Epidermal melanocyte (primary cell): ENCODE measurements at regions not wholly inside any gene's neighbourhood (a gene's known extent, or its start where the extent isn't known, plus 50 kb on each side); places are given as distances from the start of the nearest gene placed in this dataset.
"Not testable (repeated sequence)": the region's sequence is repeated elsewhere in the genome, so short reads cannot be mapped to it uniquely, and the experiment has no call there.

Experiments used
- DNase-seq: peaks from one replicate; pipeline ENCODE4 v3.0.0; 2011; ENCODE audit warnings: low spot score; ENCODE audit not compliant: insufficient read length

DNA sequence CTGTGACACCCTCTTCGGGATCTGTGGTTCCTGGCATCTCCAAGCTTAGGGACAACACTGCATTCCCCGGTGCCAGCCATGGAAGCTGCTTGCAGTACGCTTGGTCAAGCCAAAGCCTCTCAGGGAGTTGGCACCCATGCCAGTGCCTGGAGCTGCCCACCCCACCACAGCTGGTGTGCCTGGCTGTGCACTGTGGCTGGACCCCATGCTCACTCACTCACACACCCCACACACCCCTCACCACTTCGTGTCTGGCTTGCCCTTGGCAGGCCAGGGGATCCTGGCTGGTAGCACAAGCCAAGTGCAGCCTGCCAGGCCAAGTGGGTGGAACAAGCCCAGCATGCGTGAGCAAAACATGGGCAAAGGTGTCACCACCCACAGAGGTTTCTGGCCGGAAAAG is 324.5 kb upstream of the PTGER4 start:
- DNase-seq = no peak

DNA sequence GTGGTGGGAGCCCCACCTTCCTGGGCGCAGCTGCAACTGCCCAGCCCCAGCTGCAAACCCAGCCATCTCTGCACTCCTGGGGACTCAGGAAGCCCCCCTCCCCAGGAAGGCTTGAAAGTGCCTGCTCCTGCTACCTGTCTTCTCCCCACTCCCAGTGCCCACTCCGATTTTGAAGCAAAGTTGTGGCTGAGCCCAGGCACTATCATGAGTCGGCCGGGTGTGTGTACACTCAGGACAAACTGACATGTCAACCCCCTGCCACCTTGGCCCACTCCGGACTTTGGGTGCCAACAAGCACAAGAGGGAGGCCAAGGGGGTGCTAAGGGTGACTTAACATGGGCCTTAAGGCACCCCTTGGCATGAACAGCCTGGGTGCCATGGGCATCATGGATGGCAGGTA is 325.5 kb upstream of the PTGER4 start:
- no peak for DNase-seq

DNA sequence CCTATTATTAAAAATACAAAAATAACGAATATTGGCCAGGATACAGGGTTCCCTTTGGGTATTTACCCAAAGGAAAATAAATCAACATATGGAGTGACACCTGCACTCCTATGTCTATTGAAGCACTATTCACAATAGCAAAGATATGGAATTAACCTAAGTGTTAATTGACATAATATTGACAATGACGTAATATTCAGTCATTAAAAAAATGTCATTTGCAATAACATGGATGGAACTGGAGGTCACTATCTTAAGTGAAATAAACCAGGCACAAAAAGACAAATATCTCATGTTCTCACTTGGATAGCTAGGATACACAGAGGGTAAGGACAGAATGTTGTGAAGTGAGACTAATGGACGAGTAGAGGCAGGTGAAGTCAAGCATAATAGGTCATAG is 326.3 kb upstream of the PTGER4 start:
- no peak for DNase-seq

DNA sequence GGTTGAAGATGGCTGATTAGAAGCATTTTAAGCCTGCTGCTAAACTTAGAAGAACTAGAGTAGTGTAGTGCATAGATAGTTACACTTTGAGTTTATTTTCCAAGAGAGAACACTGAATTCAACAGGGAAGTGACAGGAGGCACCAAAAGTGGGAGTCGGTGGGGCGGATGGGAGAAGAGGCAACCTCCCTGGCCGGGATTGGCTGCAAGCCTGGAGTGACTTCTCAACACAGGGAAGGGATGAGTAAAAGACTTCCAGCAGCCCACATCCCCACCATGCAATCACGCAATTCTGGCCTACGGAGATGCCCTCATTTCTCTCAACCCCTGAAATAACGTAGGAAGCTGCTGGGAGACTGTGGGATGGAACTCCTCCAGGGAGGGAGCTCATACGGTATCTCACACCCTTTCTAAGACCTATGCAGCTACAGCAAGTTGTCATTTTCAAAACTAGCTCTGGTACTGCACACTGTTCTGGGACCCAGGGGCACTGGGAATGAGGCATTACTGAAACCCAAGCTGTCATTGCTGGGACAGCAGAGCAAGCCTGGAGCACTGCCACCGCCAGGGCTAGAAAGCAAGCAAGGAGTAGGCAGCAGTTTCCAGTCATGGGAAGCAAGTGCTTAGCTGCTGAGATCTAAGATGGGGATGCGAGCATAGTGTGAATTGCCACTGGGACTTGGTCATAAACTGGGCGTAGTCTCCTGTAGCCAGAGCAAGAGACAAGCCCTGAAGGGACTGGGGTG is 331.6 kb upstream of the PTGER4 start:
- no peak for DNase-seq

DNA sequence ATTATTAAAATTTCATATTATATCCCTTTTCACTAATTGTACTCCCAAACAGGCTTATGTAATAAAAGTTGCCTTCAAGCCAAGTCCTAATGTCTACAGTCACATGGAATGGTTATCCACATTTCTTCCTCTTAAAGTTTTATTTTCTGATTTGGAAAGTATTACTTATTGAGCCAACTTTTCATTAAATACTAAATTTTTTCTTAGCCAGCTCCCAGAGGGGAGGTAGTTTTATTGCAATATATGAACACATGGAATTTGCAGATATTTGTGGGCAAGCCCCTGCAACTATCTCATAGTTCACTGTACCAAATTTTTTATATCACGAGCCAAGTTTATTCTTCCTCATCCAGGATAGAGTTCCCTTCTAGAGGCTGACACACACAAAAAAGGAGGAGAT is 332.8 kb upstream of the PTGER4 start:
- no peak for DNase-seq

DNA sequence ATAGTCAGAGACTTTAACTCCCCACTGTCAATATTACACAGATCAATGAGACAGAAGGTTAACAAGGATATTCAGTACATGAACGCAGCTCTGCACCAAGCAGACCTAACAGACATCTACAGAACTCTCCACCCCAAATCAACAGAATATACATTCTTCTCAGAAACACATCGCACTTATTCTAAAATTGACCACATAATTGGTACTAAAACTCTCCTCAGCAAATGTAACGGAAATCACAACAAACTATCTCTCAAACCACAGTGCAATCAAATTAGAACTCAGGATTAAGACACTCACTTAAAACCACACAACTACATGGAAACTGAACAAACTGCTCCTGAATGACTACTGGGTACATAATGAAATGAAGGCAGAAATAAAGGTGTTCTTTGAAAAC is 341.3 kb upstream of the PTGER4 start:
- DNase-seq = not testable (repeated sequence)

DNA sequence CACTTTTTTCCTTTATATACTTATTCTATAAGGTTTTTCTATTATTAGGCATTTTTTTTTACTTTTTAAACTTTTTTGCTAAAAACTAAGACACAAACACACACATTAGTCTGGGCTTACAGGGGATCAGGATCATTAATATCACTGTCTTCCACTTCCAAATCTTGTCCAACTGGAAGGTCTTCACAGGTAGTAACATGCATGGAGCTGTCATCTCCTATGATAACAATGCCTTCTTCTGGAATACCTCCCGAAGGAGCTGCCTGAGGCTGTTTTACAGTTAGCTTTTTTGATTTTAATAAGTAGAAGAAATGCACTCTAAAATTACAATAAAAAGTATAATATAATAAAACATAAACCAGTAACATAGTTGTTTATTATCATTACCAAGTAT is 345.5 kb upstream of the PTGER4 start:
- no peak for DNase-seq

DNA sequence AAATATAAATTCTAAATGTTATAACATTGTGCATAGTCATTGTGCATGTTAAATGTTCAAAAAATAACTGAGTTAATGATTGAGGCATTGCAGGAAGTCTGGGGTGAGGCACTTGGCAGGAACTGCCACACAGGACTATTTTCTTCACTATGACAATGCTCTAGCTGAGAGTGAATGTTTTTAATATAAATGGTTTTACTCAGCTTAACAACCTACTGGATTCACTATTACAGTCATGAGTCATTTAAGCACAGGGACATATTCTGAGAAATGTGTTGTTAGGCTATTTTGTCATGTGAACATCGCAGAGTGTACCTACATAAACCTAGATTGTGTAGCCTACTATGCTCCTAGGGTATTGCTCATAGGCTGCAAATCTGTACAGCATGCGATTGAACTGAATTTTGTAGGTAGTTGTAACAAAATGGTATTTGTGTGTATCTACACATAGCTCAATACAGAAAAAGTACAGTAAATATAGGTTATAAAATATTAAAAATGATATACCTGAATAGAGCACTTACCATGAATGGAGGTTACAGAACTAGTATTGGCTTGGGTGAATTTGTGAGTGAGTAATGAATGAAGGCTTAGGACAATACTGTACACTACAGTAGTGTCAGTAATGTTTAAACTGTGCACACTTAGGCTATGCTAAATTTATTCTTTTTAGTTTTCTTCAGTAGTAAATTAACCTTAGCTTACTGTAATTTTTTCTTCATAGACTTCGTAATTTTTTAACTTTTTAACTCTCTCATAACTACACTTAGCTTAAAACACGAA is 346.1 kb upstream of the PTGER4 start:
- DNase-seq = no peak

DNA sequence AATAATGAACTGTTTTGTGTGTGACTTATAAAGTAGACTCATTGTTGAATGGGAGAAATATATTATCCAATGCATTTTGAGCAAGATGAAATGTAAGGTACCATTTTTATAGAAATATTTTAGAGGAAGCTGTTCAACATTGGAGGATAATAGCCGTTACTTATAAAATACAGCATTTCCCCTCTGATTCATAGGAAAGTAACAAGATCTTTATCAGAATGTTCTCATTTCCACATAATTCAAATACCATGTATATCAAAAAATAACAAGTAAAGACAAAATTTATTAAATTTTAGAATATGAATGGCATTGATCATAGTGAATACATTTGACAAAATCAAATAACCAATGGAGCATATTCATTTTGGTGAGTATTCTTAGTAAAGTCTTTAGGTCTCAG is 346.7 kb upstream of the PTGER4 start:
- DNase-seq = no peak

DNA sequence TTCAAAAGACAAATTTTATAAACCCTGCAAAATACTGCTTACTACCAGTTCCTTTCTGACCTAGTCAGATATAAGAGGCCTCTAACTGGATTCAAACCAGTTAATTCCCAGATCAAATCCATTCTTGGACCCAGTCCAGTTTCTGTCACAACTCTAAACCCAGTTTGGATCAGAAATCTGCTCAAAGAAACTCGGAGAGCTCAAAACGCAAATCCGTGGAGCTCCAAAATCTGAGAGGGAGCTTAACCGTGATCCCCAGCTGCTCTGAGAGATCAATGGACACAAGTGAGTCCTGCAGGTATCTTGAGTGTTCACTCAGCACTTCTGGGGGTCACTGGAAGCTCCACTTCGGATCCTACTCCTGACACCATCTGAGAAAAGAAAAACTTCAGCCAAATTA is 348.1 kb upstream of the PTGER4 start:
- DNase-seq = no peak

DNA sequence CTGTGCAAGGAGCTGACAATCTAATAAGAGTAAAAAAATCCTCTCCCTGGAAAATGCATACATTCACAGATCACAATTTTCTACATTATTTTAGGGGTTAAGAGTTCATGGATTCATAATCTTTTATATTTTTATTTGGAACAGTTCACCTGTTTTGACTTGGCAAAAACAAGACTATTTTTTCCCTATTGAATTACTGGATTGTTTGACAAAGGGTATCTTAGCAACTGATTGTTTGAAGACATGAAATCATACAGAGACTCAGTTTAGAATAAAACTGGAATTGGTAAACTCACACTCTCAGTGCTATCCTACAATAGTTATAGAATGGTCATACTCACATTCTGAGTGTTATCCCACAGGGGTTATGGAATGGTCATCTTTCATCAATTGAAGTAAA is 358.2 kb upstream of the PTGER4 start:
- no peak for DNase-seq

DNA sequence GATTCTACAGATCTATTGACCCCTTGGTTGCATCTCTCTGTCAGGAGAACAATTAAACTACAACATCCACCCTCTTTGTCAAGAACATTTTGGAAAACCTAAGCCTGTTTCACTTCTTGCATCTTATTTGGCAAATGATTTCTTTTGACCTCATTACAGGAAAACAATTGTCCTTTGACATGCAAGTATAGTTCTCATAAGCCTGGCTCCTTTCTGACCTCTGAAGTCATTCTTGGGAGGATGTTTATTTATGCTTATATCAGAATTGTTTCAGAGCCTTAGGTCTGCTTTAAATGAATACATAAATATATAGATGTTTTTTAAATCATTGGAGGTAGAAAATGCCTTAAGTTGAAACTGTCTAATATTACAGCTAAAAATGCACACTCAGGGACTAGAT is 361.3 kb upstream of the PTGER4 start:
- no peak for DNase-seq

DNA sequence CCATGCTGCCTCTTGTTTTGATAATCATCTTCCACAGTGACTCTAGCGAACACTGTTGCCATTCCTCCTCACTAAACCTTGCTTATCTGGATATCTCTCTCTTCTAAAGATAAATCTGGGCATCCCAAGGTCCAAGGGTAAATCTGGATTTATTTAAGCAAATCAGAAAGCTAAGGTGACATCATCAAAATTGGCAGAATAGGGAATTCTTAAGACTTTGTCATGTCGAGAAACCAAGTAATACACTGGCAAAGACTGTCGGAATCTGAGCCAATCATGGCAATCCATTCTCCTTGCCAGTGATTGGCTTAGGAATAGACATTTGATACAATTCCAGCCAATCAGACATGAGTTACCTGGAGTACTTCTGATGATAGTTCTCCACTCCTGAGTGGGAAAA is 362.7 kb upstream of the PTGER4 start:
- DNase-seq = no peak

DNA sequence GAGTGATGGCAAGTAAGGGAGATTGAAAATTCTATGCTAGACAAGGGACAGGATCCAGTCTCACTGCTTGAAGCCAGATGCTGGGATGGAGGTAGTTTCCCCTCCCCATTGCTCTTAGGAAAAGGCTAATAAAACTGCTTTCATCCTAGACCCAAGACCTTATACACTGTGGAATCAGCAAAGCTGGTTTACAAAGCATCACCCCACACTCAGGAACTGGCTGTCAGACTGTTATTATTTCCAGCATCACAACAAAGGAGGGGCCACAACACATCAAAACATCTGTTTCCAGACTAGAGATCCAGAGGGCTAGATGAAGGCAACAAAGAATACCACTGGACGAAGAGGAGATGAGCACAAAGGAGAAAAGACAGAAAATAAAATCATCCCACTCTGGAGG is 364.6 kb upstream of the PTGER4 start:
- no peak for DNase-seq

DNA sequence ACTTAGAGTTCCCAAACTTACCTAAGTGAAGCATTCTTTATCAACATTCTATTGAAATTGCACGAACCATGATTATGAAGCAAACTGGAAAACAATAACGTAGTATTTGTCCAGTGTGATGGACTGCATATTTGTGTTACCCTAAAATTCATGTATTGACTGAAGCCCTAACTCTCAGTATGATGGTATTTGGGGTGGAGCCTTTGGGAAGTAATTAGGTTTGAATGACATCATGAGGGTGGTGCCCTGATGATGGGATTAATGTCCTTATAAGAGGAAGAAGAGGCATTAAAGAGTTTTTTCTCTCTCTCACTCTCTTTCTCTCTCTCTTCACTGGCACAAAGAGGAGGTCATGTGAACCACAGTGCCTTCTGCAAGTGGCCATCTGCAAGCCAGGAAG is 365.4 kb upstream of the PTGER4 start:
- no peak for DNase-seq

DNA sequence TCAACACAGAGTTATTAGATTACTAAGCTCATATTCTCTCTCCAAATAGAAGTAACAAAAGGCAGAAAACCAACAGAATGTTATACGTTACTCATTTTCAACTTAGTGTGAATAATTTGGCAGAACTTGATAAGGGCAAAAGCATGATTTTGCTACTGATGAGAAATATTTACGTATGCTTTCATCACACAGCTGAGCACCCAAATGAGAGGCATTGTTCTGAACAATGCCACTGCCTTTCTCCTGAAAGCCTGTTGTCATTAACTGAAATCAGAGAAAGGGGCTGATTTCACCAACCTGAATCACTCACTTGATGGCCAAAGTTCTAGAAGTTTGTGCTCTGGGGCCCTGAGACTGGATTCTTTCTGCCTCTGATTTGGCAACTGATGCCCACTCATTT is 367.5 kb upstream of the PTGER4 start:
- DNase-seq = no peak

DNA sequence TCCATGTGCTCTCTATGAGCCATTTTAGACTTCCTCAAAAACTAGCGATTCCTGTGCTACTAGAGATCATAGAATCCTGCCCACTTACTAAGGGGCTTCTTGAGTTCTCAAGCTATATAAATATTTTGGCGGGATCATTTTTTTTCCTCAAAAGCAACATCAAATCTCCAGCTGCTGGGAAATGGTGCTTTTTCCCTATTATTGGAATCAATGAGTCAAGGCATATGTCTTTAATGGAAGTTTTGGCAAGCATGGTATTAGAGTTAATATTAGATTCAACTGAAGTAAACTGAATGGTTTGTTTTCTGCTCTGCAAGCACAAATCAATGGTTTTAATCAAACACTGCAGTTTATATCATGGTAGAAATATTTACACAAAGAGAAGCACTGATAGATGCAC is 369.9 kb upstream of the PTGER4 start:
- DNase-seq = no peak

DNA sequence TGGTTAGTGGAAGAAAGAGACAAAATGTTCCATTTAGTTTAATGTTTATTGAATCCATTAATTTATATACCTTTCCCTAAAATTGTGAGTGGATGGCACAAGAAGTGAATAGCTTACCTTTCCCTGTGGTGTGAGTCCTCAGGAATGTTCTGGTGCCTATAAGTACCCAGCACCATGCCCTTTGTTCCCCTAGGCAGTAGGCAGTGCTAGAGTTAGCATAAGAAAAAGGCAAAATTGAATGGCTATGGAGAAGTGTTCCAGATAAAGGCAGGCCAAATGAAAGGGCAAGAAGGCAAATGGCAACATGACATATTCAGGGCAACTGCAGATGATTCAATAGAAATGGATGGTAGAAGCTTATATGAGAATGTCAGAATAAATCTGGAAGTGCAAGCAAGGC is 370.8 kb upstream of the PTGER4 start:
- DNase-seq = no peak

DNA sequence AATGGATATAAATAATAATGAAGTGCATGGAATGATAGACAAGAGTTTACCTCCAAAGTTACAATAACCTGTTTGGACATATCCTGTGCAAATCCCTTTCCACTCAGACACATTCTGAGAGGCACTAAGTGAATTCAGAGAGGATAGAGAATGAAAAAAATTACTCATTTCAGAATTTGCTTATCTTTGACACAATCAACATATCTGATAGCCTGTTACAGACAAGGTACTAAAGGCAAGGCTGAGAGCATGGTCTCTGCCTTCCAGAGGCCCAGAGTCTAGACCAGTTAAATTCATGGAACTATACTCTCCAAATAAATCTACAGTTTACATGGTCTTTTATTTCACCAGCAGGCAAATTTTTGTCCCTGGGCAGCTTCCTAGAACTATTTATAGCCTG is 371.8 kb upstream of the PTGER4 start:
- DNase-seq = no peak

DNA sequence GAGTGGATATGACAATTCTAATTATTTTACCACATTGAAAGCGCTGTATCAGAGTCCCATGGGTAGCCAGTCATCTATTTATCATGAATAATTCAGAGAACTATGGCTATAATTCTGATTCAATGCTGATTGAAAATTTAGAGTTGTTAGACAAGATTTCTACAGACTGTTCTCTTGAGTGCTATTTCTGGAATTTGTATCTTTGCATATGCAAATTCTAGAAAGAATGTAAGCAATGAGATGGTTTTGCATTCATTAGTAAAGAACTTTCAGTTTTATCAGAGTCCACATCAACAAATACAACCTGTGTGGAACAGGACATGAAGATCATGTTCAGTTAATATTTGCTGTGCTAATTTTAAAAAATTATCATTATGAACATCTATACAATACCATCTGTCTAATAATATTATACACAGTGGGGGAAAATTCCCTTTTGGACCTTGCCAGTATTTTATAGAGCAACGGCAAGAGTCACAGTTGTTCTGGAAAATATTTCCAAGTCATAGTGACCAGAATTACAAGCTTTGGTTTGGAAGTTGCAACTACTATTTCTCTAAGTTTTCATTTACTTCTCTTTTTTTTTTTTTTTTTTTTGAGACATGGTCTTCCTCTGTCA is 372.7 kb upstream of the PTGER4 start:
- no peak for DNase-seq

DNA sequence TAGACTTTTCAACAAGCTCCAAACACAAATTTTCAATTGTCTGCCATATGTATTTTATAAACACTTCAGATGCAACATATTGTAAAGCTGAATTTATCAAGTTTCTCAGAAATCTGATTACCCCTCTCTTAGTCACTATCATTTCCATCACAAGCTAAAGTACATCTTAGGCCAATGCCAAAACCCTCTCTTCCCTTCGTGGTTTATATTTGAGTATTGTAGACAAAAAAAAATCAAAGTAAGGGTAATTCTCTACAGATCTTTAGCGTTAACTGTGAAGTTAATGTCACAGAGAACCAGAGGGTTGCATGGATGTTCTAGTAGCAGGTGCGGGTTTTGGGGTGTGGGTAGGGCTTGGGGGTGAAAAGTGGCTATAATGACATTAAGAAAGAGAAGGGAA is 387.7 kb upstream of the PTGER4 start:
- no peak for DNase-seq

DNA sequence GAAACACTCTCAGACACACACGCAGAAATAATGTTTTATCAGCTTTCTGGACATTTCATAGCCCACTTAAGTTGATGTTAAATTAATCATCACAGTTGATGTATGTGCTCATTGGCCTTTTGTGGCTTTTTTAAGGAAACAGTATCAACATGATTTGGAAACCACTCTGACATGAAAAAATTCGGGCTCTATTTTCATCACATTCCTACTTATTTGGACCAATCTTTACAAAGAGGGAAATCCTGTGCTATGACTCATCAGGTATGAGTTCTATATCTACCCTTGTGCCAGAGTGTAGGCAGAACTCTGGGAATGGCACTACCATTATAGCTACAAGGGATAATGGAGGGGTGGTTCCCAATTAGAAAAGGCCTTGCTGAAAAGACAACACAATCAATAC is 388.4 kb upstream of the PTGER4 start:
- no peak for DNase-seq
